H9 (cell line): ENCODE measurements at regions not wholly inside any gene's neighbourhood (a gene's known extent, or its start where the extent isn't known, plus 50 kb on each side); places are given as distances from the start of the nearest gene placed in this dataset.

Source experiments
- DNase-seq: peaks from one replicate; pipeline ENCODE4 v3.0.0-alpha.2; 2017
- H2AFZ ChIP-seq: one replicate; pipeline ENCODE4 v1.6.1; 2013; ENCODE audit warnings: mild to moderate bottlenecking, low read length, control low read depth, moderate library complexity
- H2AK5ac ChIP-seq: 2 replicates; pipeline ENCODE4 v1.6.1; 2013; ENCODE audit warnings: low read length, control low read depth, mixed read lengths; ENCODE audit not compliant: insufficient read length
- H2BK120ac ChIP-seq: one replicate; pipeline ENCODE4 v1.6.1; 2013; ENCODE audit warnings: low read depth, mild to moderate bottlenecking, low read length, control low read depth, inconsistent platforms; ENCODE audit not compliant: poor library complexity, severe bottlenecking
- H2BK12ac ChIP-seq: 2 replicates; pipeline ENCODE4 v1.6.1; 2013; ENCODE audit warnings: low read length, control low read depth, mixed read lengths, low read depth; ENCODE audit not compliant: insufficient read length
- H2BK15ac ChIP-seq: 2 replicates; pipeline ENCODE4 v1.6.1; 2013; ENCODE audit warnings: low read depth, low read length, control low read depth
- H2BK20ac ChIP-seq: one replicate; pipeline ENCODE4 v1.6.1; 2013; ENCODE audit warnings: low read depth, mild to moderate bottlenecking, low read length, control low read depth, inconsistent platforms; ENCODE audit not compliant: poor library complexity, severe bottlenecking
- H2BK5ac ChIP-seq: 2 replicates; pipeline ENCODE4 v1.6.1; 2013; ENCODE audit warnings: low read length, control low read depth, mixed read lengths; ENCODE audit not compliant: insufficient read length
- H3K14ac ChIP-seq: 2 replicates; pipeline ENCODE4 v1.6.1; 2013; ENCODE audit warnings: low read length, control low read depth; ENCODE audit not compliant: insufficient read depth
- H3K18ac ChIP-seq: 2 replicates; pipeline ENCODE4 v1.6.1; 2013; ENCODE audit warnings: low read depth, mild to moderate bottlenecking, mixed read lengths, low read length, control low read depth; ENCODE audit not compliant: insufficient read length
- H3K23ac ChIP-seq: 2 replicates; pipeline ENCODE4 v1.6.1; 2013; ENCODE audit warnings: low read length, control low read depth, mixed read lengths, low read depth; ENCODE audit not compliant: insufficient read length
- H3K23me2 ChIP-seq: 2 replicates; pipeline ENCODE4 v1.6.1; 2013; ENCODE audit warnings: low read depth, mild to moderate bottlenecking, mixed read lengths, low read length, control low read depth; ENCODE audit not compliant: insufficient read length, poor library complexity, severe bottlenecking
- H3K27ac ChIP-seq: 2 replicates; pipeline ENCODE4 v1.5.1; 2013; ENCODE audit warnings: low read length, control low read depth, mixed read lengths, low read depth; ENCODE audit not compliant: insufficient read length
- H3K27me3 ChIP-seq: 2 replicates; pipeline ENCODE4 v1.6.1; 2013; ENCODE audit warnings: low read length, control low read depth, inconsistent platforms; ENCODE audit not compliant: insufficient read depth
- H3K4ac ChIP-seq: 2 replicates; pipeline ENCODE4 v1.6.1; 2013; ENCODE audit warnings: low read depth, mild to moderate bottlenecking, control low read depth, inconsistent platforms, low read length, moderate library complexity
- H3K4me1 ChIP-seq: 2 replicates; pipeline ENCODE4 v1.6.1; 2013; ENCODE audit warnings: low read length, control low read depth, inconsistent platforms; ENCODE audit not compliant: insufficient read depth
- H3K4me2 ChIP-seq: 2 replicates; pipeline ENCODE4 v1.6.1; 2013; ENCODE audit warnings: low read length, control low read depth, mixed read lengths; ENCODE audit not compliant: insufficient read length, insufficient read depth
- H3K56ac ChIP-seq: 2 replicates; pipeline ENCODE4 v1.6.1; 2013; ENCODE audit warnings: low read depth, mild to moderate bottlenecking, mixed read lengths, low read length, control low read depth; ENCODE audit not compliant: insufficient read length
- H3K79me1 ChIP-seq: 2 replicates; pipeline ENCODE4 v1.6.1; 2013; ENCODE audit warnings: low read depth, mild to moderate bottlenecking, moderate library complexity, low read length, control low read depth, inconsistent platforms; ENCODE audit not compliant: insufficient read depth, poor library complexity, severe bottlenecking
- H3K79me2 ChIP-seq: 2 replicates; pipeline ENCODE4 v1.6.1; 2013; ENCODE audit warnings: low read length, control low read depth, inconsistent platforms; ENCODE audit not compliant: insufficient read depth
- H3K9ac ChIP-seq: 2 replicates; pipeline ENCODE4 v1.6.1; 2013; ENCODE audit warnings: low read length, control low read depth, mixed read lengths; ENCODE audit not compliant: insufficient read length; ENCODE audit errors: extremely low read depth
- H3K9me3 ChIP-seq: one replicate; pipeline ENCODE4 v1.6.1; 2013; ENCODE audit warnings: low read depth, low read length, inconsistent platforms; ENCODE audit not compliant: control insufficient read depth
- H3T11ph ChIP-seq: one replicate; pipeline ENCODE4 v1.6.1; 2013; ENCODE audit warnings: mild to moderate bottlenecking, low read length, control low read depth, inconsistent platforms
- H4K20me1 ChIP-seq: one replicate; pipeline ENCODE4 v1.6.1; 2013; ENCODE audit not compliant: control insufficient read depth, insufficient read length, insufficient read depth
- H4K5ac ChIP-seq: 2 replicates; pipeline ENCODE4 v1.6.1; 2013; ENCODE audit warnings: low read depth, mild to moderate bottlenecking, mixed read lengths, low read length, control low read depth; ENCODE audit not compliant: insufficient read length
- H4K8ac ChIP-seq: replicated peaks from 2 replicates; pipeline ENCODE4 v1.6.1; 2013; ENCODE audit warnings: low read length, control low read depth, mixed read lengths, low read depth; ENCODE audit not compliant: insufficient read length
- H4K91ac ChIP-seq: 2 replicates; pipeline ENCODE4 v1.6.1; 2013; ENCODE audit warnings: low read depth, mild to moderate bottlenecking, moderate library complexity, mixed read lengths, low read length, control low read depth; ENCODE audit not compliant: insufficient read length
- H3K27ac Mint-ChIP-seq, 3 experiments: 2 replicates in 2 of 3; 3 replicates in 1 of 3; pipeline ENCODE4 v1.8.0; 2020 to 2021; ENCODE audit warnings: mixed read lengths in 3 of 3, mild to moderate bottlenecking in 1 of 3, moderate library complexity in 1 of 3
- H3K27me3 Mint-ChIP-seq: 2 replicates; pipeline ENCODE4 v1.8.0; 2021; ENCODE audit warnings: low read depth, mild to moderate bottlenecking, moderate library complexity, mixed read lengths
- H3K36me3 Mint-ChIP-seq, 3 experiments: 2 replicates in 2 of 3; 3 replicates in 1 of 3; pipeline ENCODE4 v1.8.0; 2020 to 2021; ENCODE audit warnings: low read depth in 3 of 3, mixed read lengths in 3 of 3; ENCODE audit not compliant: insufficient read depth in 1 of 3
- H3K4me1 Mint-ChIP-seq, 2 experiments: 2 replicates each; pipeline ENCODE4 v1.8.0; 2020; ENCODE audit warnings: mixed read lengths in 2 of 2
- H3K4me3 Mint-ChIP-seq, 2 experiments: 2 replicates in 1 of 2; 3 replicates in 1 of 2; pipeline ENCODE4 v1.8.0; 2020 to 2021; ENCODE audit warnings: mild to moderate bottlenecking in 2 of 2, mixed read lengths in 2 of 2, moderate library complexity in 1 of 2
- H3K9me3 Mint-ChIP-seq, 2 experiments: 2 replicates in 1 of 2; 3 replicates in 1 of 2; pipeline ENCODE4 v1.8.0; 2020; ENCODE audit warnings: mild to moderate bottlenecking in 2 of 2, mixed read lengths in 2 of 2, moderate library complexity in 1 of 2
- CTCF ChIP-seq: fragments of 200-600 bp; sonication (generic); conservative IDR thresholded peaks from 3 replicates; pipeline ENCODE4 v1.8.0; 2021; ENCODE audit warnings: antibody characterized with exemption, mild to moderate bottlenecking
- WGBS: extraction: QIAGEN DNeasy Blood & Tissue Kit; methylation state at CpG from one replicate; pipeline ENCODE4 v1.1.7; 2013; ENCODE audit warnings: missing lambda C conversion rate, low lambda C conversion rate, mixed read lengths; ENCODE audit not compliant: insufficient read length; ENCODE audit errors: extremely low coverage; 5-methylcytosine and 5-hydroxymethylcytosine counted together

- Histone ChIP-seq H3T11ph (no peak overlapping the region), H3K4me2 (no peak overlapping the region), H2AK5ac (no peak overlapping the region), H3K18ac (no peak overlapping the region), H3K23ac (no peak overlapping the region), H3K27ac (no peak overlapping the region), H3K23me2 (no peaks in the 10 kb centered on the region), H2AFZ (no peak overlapping the region), H4K5ac (no peak overlapping the region), H2BK5ac (no peak overlapping the region), H4K20me1 (no peaks in the 10 kb centered on the region), H4K91ac (no peak overlapping the region), H3K56ac (no peak overlapping the region), H4K8ac (no peak overlapping the region), H3K4me1 (no peaks in the 10 kb centered on the region), H3K27me3 (no peaks in the 10 kb centered on the region), H2BK120ac (no peak overlapping the region), H3K9me3 (no peaks in the 10 kb centered on the region), H2BK15ac (no peak overlapping the region), H2BK20ac (no peak overlapping the region), H3K4ac (no peak overlapping the region), H3K79me2 (no peaks in the 10 kb centered on the region), H3K9ac (no peak overlapping the region), H2BK12ac (no peak overlapping the region), H3K14ac (no peak overlapping the region), H3K79me1 (no peaks in the 10 kb centered on the region)
- TF ChIP-seq CTCF = no peak
- Mint-ChIP-seq H3K27me3 (peaks cover 10% of the 10 kb centered on the region), H3K4me3 (no peak overlapping the region), H3K27ac (no peak overlapping the region), H3K4me1 (peaks cover 4 to 15% of the 10 kb centered on the region in 2 experiments; a peak in 3 of 4 replicates), H3K9me3 (no peaks in the 10 kb centered on the region), H3K36me3 (no peaks in the 10 kb centered on the region)
- no CpG with 5 or more reads among the region's 6 CpGs for WGBS
- no peak for DNase-seq
Measured at GRCh38 chr14:87079416-87079815, 913.6 kb downstream of the GALC start.
